ENCODE measurements at regions not wholly inside any gene's neighbourhood (a gene's known extent, or its start where the extent isn't known, plus 50 kb on each side); places are given as distances from the start of the nearest gene placed in this dataset.

GRCh38 chr5:15425766-15426165 is 74.2 kb upstream of the FBXL7 start:
- no peak overlapping the region for H3K4me2 ChIP-seq (ENCODE audit: control insufficient read depth, extremely low read depth, insufficient read depth, low read depth, low read length)
- no peak overlapping the region for H2AFZ ChIP-seq (ENCODE audit: control insufficient read depth, low read length)
- H3K27ac ChIP-seq (ENCODE audit: control insufficient read depth, insufficient read depth, low read length) = no peak overlapping the region
- no peaks in the 10 kb centered on the region for H4K20me1 ChIP-seq (ENCODE audit: control insufficient read depth, extremely low read depth, insufficient read depth, low read length)
- DNase-seq (ENCODE audit: low read depth, low spot score) = no peak
- TF ChIP-seq CTCF (optimal IDR thresholded peaks at IDR 0.05 in 1 of 3, IDR thresholded peaks at IDR 0.05 in 1 of 3, conservative IDR thresholded peaks at IDR 0.05 in 1 of 3; ENCODE audit: extremely low read depth in 1 of 3, insufficient read depth in 2 of 3, low read length in 3 of 3) (no peak), EZH2 (IDR thresholded peaks at IDR 0.05; ENCODE audit: low read length) (no peak)
- H3K9me3 ChIP-seq (ENCODE audit: control insufficient read depth, low read depth, low read length) = no peaks in the 10 kb centered on the region
- no peaks in the 10 kb centered on the region for H3K27me3 ChIP-seq (ENCODE audit: control insufficient read depth, extremely low read depth, insufficient read depth, low read length)
- H3K4me1 ChIP-seq (ENCODE audit: control insufficient read depth, extremely low read depth, insufficient read depth, low read length) = no peaks in the 10 kb centered on the region
- H3K36me3 ChIP-seq (ENCODE audit: control insufficient read depth in 2 of 2, extremely low read depth in 1 of 2, insufficient read depth in 2 of 2, low read length in 2 of 2) = no peaks in the 10 kb centered on the region
- no peak overlapping the region for H3K9ac ChIP-seq (ENCODE audit: control insufficient read depth, extremely low read depth, insufficient read depth, low read length)
- FAIRE-seq = no peak
- H3K4me3 ChIP-seq (ENCODE audit: control insufficient read depth in 2 of 3, extremely low read depth in 1 of 3, insufficient read depth in 2 of 3, low read depth in 1 of 3, low read length in 3 of 3) = no peak overlapping the region
- dilution Hi-C loops (cut with MboI; ENCODE audit: extremely low pct_ligation_motif_present, low sequenced_read_pairs) = no loop called here
- no peaks in the 10 kb centered on the region for H3K9me1 ChIP-seq (ENCODE audit: control insufficient read depth, extremely low read depth, insufficient read depth, low read length)
- no peaks in the 10 kb centered on the region for H3K79me2 ChIP-seq (ENCODE audit: control insufficient read depth, insufficient read depth, low read length)

GRCh38 chr5:15424769-15425168 is 75.2 kb upstream of the FBXL7 start:
- no peaks in the 10 kb centered on the region for H4K20me1 ChIP-seq (ENCODE audit: control insufficient read depth, extremely low read depth, insufficient read depth, low read length)
- no peak overlapping the region for H3K27ac ChIP-seq (ENCODE audit: control insufficient read depth, insufficient read depth, low read length)
- H3K27me3 ChIP-seq (ENCODE audit: control insufficient read depth, extremely low read depth, insufficient read depth, low read length) = no peaks in the 10 kb centered on the region
- TF ChIP-seq CTCF (optimal IDR thresholded peaks at IDR 0.05 in 1 of 3, IDR thresholded peaks at IDR 0.05 in 1 of 3, conservative IDR thresholded peaks at IDR 0.05 in 1 of 3; ENCODE audit: extremely low read depth in 1 of 3, insufficient read depth in 2 of 3, low read length in 3 of 3) (no peak), EZH2 (IDR thresholded peaks at IDR 0.05; ENCODE audit: low read length) (no peak)
- no peaks in the 10 kb centered on the region for H3K36me3 ChIP-seq (ENCODE audit: control insufficient read depth in 2 of 2, extremely low read depth in 1 of 2, insufficient read depth in 2 of 2, low read length in 2 of 2)
- no peak overlapping the region for H3K4me2 ChIP-seq (ENCODE audit: control insufficient read depth, extremely low read depth, insufficient read depth, low read depth, low read length)
- H3K9me3 ChIP-seq (ENCODE audit: control insufficient read depth, low read depth, low read length) = no peaks in the 10 kb centered on the region
- H3K9me1 ChIP-seq (ENCODE audit: control insufficient read depth, extremely low read depth, insufficient read depth, low read length) = no peaks in the 10 kb centered on the region
- DNase-seq (ENCODE audit: low read depth, low spot score) (no peak), FAIRE-seq (no peak)
- no peak overlapping the region for H3K4me3 ChIP-seq (ENCODE audit: control insufficient read depth in 2 of 3, extremely low read depth in 1 of 3, insufficient read depth in 2 of 3, low read depth in 1 of 3, low read length in 3 of 3)
- no peaks in the 10 kb centered on the region for H3K4me1 ChIP-seq (ENCODE audit: control insufficient read depth, extremely low read depth, insufficient read depth, low read length)
- no peak overlapping the region for H3K9ac ChIP-seq (ENCODE audit: control insufficient read depth, extremely low read depth, insufficient read depth, low read length)
- dilution Hi-C loops (cut with MboI; ENCODE audit: extremely low pct_ligation_motif_present, low sequenced_read_pairs) = no loop called here
- no peaks in the 10 kb centered on the region for H3K79me2 ChIP-seq (ENCODE audit: control insufficient read depth, insufficient read depth, low read length)
- H2AFZ ChIP-seq (ENCODE audit: control insufficient read depth, low read length) = no peak overlapping the region
